GM06990 (cell line): ENCODE measurements at regions not wholly inside any gene's neighbourhood (a gene's known extent, or its start where the extent isn't known, plus 50 kb on each side); places are given as distances from the start of the nearest gene placed in this dataset.

Experiments
- DNase-seq: peaks from one replicate; pipeline ENCODE4 v3.0.0-alpha.2; 2011; ENCODE audit not compliant: insufficient read length; ENCODE audit errors: extremely low read depth
- H3K27me3 ChIP-seq: replicated peaks from 2 replicates; pipeline ENCODE4 v1.6.0; 2011; ENCODE audit warnings: low read length; ENCODE audit not compliant: control insufficient read depth, insufficient read depth
- H3K36me3 ChIP-seq: 2 replicates; pipeline ENCODE4 v1.5.1; 2011; ENCODE audit warnings: low read length; ENCODE audit not compliant: control insufficient read depth, insufficient read depth
- H3K4me3 ChIP-seq: replicated peaks from 2 replicates; pipeline ENCODE4 v1.5.1; 2011; ENCODE audit warnings: low read depth, mild to moderate bottlenecking, control low read depth, low read length
- TF ChIP-seq, protein P1 (sequence below): IDR thresholded peaks from 2 replicates; pipeline ENCODE4 v1.5.1; 2011; ENCODE audit warnings: low read length, control low read depth, mild to moderate bottlenecking, inconsistent platforms; ENCODE audit not compliant: insufficient read depth, poor library complexity, severe bottlenecking

- H3K36me3 ChIP-seq, result no peaks in the 10 kb centered on the region
- no peaks in the 10 kb centered on the region; the same call in 1 of the 2 replicates for H3K27me3 ChIP-seq
- TF ChIP-seq, protein P1, sequence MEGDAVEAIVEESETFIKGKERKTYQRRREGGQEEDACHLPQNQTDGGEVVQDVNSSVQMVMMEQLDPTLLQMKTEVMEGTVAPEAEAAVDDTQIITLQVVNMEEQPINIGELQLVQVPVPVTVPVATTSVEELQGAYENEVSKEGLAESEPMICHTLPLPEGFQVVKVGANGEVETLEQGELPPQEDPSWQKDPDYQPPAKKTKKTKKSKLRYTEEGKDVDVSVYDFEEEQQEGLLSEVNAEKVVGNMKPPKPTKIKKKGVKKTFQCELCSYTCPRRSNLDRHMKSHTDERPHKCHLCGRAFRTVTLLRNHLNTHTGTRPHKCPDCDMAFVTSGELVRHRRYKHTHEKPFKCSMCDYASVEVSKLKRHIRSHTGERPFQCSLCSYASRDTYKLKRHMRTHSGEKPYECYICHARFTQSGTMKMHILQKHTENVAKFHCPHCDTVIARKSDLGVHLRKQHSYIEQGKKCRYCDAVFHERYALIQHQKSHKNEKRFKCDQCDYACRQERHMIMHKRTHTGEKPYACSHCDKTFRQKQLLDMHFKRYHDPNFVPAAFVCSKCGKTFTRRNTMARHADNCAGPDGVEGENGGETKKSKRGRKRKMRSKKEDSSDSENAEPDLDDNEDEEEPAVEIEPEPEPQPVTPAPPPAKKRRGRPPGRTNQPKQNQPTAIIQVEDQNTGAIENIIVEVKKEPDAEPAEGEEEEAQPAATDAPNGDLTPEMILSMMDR, result no peak
- no peak overlapping the region for H3K4me3 ChIP-seq
- no peak for DNase-seq
Observed at GRCh38 chr1:29868096-29868495, 631.8 kb downstream of the PTPRU start.

DNA sequence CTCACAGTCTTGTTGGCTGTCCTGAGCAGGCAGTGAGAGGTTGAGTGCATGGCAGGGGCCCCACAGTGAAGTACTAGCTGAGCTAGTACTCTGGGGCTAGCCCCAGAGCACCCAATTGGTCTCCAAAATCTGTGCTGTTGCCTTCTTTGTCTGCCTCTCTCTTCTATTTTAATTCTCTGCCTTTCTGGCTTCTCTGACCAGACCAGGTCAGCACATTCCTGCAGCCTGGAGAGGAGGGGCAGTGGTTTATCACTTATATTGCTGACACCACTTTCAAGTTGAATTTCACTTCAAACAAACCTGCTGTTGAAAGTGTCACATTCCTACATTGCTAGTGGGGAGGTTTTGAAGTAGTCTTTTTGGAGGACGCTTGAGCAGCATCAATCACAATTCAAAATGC, 628.7 kb downstream of the PTPRU start:
- no peak for DNase-seq
- TF ChIP-seq, protein P1, result no peak
- no peaks in the 10 kb centered on the region; the same call in 1 of the 2 replicates for H3K27me3 ChIP-seq
- no peak overlapping the region for H3K4me3 ChIP-seq
- H3K36me3 ChIP-seq, result no peaks in the 10 kb centered on the region

DNA sequence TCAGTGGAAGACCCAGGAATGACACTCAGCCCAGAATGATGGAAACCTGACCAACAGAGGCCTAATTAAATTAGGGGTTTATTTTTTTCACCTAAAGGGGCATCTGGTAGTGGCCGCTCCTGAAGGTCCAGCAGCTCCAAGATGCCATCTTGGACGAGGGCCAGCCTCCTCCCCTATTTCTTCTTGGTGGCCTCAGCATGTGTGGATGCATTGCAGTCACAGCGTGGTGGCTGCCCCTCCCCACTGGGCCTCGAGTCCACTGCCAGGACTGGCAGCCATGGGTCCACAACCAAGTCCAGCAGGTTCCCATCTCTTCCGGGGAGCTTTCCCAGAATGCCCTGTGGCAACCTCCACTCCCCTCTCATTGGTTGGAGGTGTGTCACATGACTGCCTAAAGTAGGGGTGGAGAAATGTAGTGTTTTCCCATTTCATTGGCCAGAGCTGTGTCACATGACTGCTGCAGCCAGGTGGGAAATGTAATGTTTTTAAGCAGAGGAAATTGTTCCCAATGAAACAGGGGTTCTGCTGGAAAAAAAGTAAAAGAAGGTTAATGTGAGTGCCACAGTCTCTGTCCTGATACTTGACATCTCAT, 628.2 kb downstream of the PTPRU start:
- no peaks in the 10 kb centered on the region for H3K36me3 ChIP-seq
- no peak for DNase-seq
- TF ChIP-seq, protein P1, result no peak
- H3K4me3 ChIP-seq, result no peak overlapping the region
- H3K27me3 ChIP-seq, result no peaks in the 10 kb centered on the region; the same call in 1 of the 2 replicates

DNA sequence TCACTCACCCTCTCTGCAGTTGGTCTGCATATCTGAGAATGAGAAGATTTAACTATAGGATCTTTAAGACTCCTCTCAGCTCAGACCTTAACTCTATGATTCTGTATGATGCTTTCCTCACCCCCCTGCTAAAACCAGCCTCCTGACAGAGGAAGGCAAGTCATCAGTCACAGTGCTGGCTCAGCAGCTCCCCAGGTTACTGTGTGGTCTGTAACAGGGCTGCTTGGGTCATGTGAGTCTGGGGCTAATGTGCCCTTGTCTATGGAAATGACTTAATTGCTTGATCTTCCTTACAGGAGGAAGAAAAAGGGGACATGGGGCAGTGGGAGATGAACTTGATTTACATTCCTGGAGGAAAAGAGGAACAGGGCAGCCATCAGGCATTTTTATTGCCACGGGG, 625.6 kb downstream of the PTPRU start:
- no peak for DNase-seq
- no peaks in the 10 kb centered on the region for H3K27me3 ChIP-seq
- TF ChIP-seq, protein P1, result no peak
- no peak overlapping the region for H3K4me3 ChIP-seq
- H3K36me3 ChIP-seq, result no peaks in the 10 kb centered on the region

DNA sequence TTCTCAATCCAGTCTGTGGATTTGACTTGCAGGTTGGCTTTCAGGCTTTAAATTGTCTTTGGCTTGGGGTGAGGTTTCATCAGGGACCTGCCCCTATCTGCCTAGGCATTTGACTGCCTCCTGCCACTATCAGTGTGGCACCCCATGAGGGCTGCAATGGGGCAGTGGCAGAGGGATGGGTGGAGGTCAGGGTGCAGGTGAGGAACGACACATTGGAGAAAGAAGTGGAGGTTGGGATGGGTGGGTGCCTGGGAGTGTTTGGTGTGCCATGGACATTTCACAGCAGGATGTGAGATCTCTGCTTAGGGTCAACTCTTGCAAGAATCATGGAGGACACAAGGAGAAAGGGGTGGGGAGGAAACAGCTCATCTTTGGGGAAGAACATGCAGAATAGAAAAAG, 625.1 kb downstream of the PTPRU start:
- no peaks in the 10 kb centered on the region for H3K27me3 ChIP-seq
- H3K36me3 ChIP-seq, result no peaks in the 10 kb centered on the region
- TF ChIP-seq, protein P1, result no peak
- no peak overlapping the region for H3K4me3 ChIP-seq
- DNase-seq, result no peak

DNA sequence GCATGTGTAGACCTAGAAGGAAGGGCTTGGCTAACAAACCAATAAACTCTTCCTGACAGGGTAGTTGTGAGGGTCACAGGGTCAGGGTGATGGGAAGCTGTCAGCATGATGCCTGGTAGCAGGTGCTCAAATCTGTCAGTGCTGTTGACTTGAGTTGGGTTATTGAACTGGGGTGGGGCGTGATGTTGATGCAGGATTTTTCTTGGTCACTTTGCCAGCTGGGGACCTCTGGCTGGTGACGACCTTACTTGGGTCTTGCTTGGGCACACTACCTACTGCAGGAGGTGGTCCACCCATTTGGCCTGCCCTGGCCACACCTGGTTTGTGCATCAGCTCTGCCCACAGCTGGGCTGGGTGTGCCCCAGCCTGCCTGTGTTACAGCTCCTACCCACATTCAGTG, 624.4 kb downstream of the PTPRU start:
- H3K27me3 ChIP-seq, result no peaks in the 10 kb centered on the region
- H3K4me3 ChIP-seq, result no peak overlapping the region
- TF ChIP-seq, protein P1, result no peak
- no peaks in the 10 kb centered on the region for H3K36me3 ChIP-seq
- DNase-seq, result no peak
